Calu3 (cell line): ENCODE measurements at regions not wholly inside any gene's neighbourhood (a gene's known extent, or its start where the extent isn't known, plus 50 kb on each side); places are given as distances from the start of the nearest gene placed in this dataset.

ENCODE experiments used
- BruUV-seq: library from RNA; stranded (reverse); fragments of 400-500 nt; replicated peaks from 2 replicates; lab custom pipeline; 2021; lab: Mats Ljungman, UMichigan
- CTCF ChIA-PET: fragments of 300-600 bp; sonication (Branson Sonifier 250); formaldehyde crosslinking; loops from one replicate; lab custom pipeline; 2022; ENCODE audit warnings: antibody characterized with exemption; lab: Charles Lee
- DNase-seq: peaks from one replicate; pipeline ENCODE4 v3.0.0; 2022
- H3K27ac Mint-ChIP-seq: one replicate; pipeline ENCODE4 v1.8.0; 2022; ENCODE audit warnings: mixed read lengths; ENCODE audit not compliant: unreplicated experiment
- H3K27me3 Mint-ChIP-seq: one replicate; pipeline ENCODE4 v1.8.0; 2022; ENCODE audit warnings: mixed read lengths; ENCODE audit not compliant: unreplicated experiment
- H3K36me3 Mint-ChIP-seq: one replicate; pipeline ENCODE4 v1.8.0; 2022; ENCODE audit warnings: mild to moderate bottlenecking, moderate library complexity, mixed read lengths; ENCODE audit not compliant: insufficient read depth, unreplicated experiment
- H3K4me1 Mint-ChIP-seq: one replicate; pipeline ENCODE4 v1.8.0; 2022; ENCODE audit warnings: mild to moderate bottlenecking, low read depth, mixed read lengths; ENCODE audit not compliant: unreplicated experiment
- H3K4me3 Mint-ChIP-seq: one replicate; pipeline ENCODE4 v1.8.0; 2022; ENCODE audit warnings: mild to moderate bottlenecking, low read depth, moderate library complexity, mixed read lengths; ENCODE audit not compliant: unreplicated experiment
- H3K9me3 Mint-ChIP-seq: one replicate; pipeline ENCODE4 v1.8.0; 2022; ENCODE audit warnings: low read depth, mixed read lengths; ENCODE audit not compliant: unreplicated experiment
- intact Hi-C: fragments of 100-400 bp; cut with micrococcal nuclease; formaldehyde crosslinking; loops from one replicate; pipeline ENCODE4 v1.10.0; 2022; ENCODE audit not compliant: unreplicated experiment
- TF ChIP-seq, protein P1 (sequence below): fragments of 200-600 bp; IDR thresholded peaks from one replicate; pipeline ENCODE4 v1.8.0; 2022; ENCODE audit warnings: antibody characterized with exemption; ENCODE audit not compliant: unreplicated experiment

DNA sequence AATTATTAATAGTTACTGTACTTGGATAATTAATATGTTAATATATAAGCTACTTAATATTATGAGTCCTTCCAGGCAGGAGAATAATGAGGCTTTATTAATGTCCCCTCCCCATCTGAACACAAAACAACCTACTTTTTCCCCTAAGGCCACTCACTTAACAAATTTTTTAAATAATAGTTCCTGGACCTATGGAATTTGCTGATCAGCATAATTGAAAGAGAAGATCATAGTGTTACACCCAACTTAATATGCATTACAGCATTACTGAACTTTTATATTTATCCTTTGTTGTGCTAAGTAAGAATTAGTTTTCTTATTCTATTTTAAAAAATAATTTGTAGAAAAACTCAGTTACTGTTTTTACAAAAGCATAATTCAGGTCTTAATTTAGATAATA is 1537.7 kb upstream of the GOT2 start:
- no TSS peak for BruUV-seq
- intact Hi-C loops = no loop called here
- Mint-ChIP-seq H3K9me3 (peaks cover 10% of the 10 kb centered on the region), H3K4me3 (no peak overlapping the region), H3K27ac (no peak overlapping the region), H3K36me3 (no peaks in the 10 kb centered on the region), H3K4me1 (no peaks in the 10 kb centered on the region), H3K27me3 (no peaks in the 10 kb centered on the region)
- TF ChIP-seq, protein P1, sequence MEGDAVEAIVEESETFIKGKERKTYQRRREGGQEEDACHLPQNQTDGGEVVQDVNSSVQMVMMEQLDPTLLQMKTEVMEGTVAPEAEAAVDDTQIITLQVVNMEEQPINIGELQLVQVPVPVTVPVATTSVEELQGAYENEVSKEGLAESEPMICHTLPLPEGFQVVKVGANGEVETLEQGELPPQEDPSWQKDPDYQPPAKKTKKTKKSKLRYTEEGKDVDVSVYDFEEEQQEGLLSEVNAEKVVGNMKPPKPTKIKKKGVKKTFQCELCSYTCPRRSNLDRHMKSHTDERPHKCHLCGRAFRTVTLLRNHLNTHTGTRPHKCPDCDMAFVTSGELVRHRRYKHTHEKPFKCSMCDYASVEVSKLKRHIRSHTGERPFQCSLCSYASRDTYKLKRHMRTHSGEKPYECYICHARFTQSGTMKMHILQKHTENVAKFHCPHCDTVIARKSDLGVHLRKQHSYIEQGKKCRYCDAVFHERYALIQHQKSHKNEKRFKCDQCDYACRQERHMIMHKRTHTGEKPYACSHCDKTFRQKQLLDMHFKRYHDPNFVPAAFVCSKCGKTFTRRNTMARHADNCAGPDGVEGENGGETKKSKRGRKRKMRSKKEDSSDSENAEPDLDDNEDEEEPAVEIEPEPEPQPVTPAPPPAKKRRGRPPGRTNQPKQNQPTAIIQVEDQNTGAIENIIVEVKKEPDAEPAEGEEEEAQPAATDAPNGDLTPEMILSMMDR = no peak
- CTCF ChIA-PET = no interaction called here
- DNase-seq = no peak

DNA sequence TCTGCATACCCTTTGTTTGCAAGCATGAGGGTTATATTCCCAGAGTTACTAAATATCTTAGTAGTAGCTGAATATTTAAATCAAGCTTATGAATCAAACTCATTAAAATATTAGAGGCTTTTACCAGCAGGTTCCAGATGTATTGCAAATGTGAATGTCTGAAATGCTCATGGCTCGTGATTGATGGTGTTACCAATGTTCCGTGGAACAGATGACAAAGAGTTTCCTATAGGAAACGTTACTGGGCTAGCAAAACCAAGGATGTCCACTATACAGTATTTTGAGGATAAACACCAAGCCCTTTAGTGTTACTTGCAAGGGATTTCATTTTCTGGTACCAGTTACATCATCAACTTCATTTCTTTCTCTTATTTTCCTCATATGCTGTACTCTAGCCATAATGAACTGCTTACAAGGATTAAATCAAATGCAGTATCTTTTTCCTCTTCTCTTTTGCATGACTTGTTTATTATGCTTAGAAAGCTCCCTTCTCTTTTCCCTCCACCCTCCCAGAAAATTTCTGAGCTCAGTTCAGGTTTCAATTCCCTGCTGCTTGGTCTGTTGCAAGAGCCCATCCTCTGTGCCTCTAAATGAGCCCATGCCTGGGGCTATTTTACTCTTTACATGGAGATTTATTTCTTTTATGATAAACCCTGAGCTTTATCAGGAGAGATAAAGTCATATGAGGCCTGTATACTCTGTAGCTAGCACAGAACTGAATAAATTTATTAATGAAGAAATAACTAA is 1537.1 kb upstream of the GOT2 start:
- intact Hi-C loops = no loop called here
- Mint-ChIP-seq H3K27me3 (no peaks in the 10 kb centered on the region), H3K27ac (no peak overlapping the region), H3K4me3 (no peak overlapping the region), H3K36me3 (no peaks in the 10 kb centered on the region), H3K4me1 (no peaks in the 10 kb centered on the region), H3K9me3 (peaks cover 12% of the 10 kb centered on the region)
- CTCF ChIA-PET = no interaction called here
- TF ChIP-seq, protein P1 = no peak
- no TSS peak for BruUV-seq
- DNase-seq = no peak

DNA sequence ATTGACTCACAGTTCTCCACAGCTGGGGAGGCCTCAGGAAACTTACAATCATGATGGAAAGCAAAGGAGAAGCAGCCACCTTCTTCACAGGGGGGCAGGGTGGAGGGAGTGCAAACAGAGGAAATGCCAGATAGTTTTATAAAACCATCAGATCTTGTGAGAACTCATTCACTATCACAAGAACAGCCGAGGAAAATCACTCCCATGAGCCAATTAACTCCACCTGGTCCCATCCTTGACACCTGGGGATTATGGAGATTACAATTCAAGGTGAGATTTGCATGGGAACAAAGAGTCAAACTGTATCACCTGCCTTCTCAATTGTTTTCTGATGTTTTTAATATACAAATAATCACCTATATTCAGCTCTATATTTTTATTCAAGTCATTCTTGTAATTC is 1527.3 kb upstream of the GOT2 start:
- no peak for DNase-seq
- Mint-ChIP-seq H3K4me1 (no peaks in the 10 kb centered on the region), H3K27me3 (no peaks in the 10 kb centered on the region), H3K27ac (no peak overlapping the region), H3K36me3 (no peaks in the 10 kb centered on the region), H3K4me3 (no peak overlapping the region), H3K9me3 (peaks cover 11% of the 10 kb centered on the region)
- TF ChIP-seq, protein P1 = no peak
- intact Hi-C loops = no loop called here
- CTCF ChIA-PET = interaction anchor here (0.5 kb wide), 1 partner anchor 9 kb away, joined by 5 read pairs; no protein-coding TSS in a partner anchor
- BruUV-seq = no TSS peak

DNA sequence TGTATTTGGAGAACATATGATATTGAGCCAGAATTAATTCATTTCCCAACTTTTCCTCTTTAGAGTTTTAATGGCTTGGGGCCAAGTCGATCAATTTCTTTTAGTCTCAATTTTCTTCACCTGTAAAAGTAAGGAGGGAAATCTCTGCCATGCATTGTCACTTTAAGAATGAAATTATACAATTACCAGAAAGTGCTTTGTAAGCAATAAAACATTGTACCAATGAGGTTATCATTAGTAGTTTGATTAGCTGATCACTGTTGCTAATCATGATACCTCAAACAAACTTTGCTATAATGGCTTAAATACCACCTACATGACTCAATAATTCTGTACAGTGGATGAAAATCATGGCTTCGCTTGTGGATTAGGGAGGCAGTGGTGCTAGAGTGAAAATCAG is 1525.8 kb upstream of the GOT2 start:
- CTCF ChIA-PET = no interaction called here
- no TSS peak for BruUV-seq
- no peak overlapping the region for H3K27ac Mint-ChIP-seq

More for the DNA sequence above, 1525.8 kb upstream of the GOT2 start:
- Mint-ChIP-seq H3K9me3 (peaks cover 7% of the 10 kb centered on the region), H3K27me3 (no peaks in the 10 kb centered on the region), H3K4me3 (no peak overlapping the region), H3K36me3 (no peaks in the 10 kb centered on the region), H3K4me1 (no peaks in the 10 kb centered on the region)
- TF ChIP-seq, protein P1 = no peak
- intact Hi-C loops = no loop called here
- no peak for DNase-seq
